ENCODE measurements at regions not wholly inside any gene's neighbourhood (a gene's known extent, or its start where the extent isn't known, plus 50 kb on each side); places are given as distances from the start of the nearest gene placed in this dataset.

DNA sequence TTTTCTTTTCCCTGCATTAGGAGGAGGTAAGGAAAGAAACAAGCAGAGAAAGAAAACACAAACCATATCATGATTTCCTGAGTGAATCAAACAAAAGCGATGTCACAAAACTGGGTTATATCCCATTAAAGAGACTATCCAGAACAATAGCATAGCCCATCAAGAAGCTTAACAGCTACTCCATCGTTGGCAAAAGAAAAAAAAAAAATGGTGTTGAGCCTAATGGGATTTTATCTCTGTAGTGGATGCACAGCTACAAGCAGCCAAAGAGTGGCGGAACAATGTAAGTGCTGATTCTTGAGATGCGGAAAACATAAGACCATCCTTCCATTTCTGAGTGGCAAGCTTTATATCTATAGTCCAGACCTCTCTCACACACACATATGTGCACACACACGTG is 106.2 kb upstream of the NRSN1 start:
- TF ChIP-seq CTCF (conservative IDR thresholded peaks at IDR 0.05; ENCODE audit: low read length) (no peak), EZH2phosphoT487 (IDR thresholded peaks at IDR 0.05; ENCODE audit: borderline replicate concordance) (no peak)

Data from Loucy (cell line).